Thyroid gland (tissue), 4 donors: ENCODE measurements at regions not wholly inside any gene's neighbourhood (a gene's known extent, or its start where the extent isn't known, plus 50 kb on each side); places are given as distances from the start of the nearest gene placed in this dataset.
"Not testable (repeated sequence)": the region's sequence is repeated elsewhere in the genome, so short reads cannot be mapped to it uniquely, and the experiment has no call there.

Source experiments
- DNase-seq, 2 donors: peaks; one replicate each; pipeline ENCODE4 v3.0.0-alpha.2; 2019
- H3K27ac ChIP-seq, 3 donors: fragments of 200-600 bp; sonication (generic); 1 replicate in 2 of 3; 2 replicates in 1 of 3; pipeline ENCODE4 v1.5.1; 2016 to 2019; ENCODE audit warnings: mild to moderate bottlenecking in 1 of 3, moderate library complexity in 1 of 3
- H3K27me3 ChIP-seq: fragments of 200-600 bp; sonication (generic); one replicate; pipeline ENCODE4 v1.5.1; 2019
- H3K36me3 ChIP-seq, 2 donors: fragments of 200-600 bp; sonication (generic); one replicate each; pipeline ENCODE4 v1.5.1; 2016 to 2019
- H3K4me1 ChIP-seq, 2 donors: fragments of 200-600 bp; sonication (generic); one replicate each; pipeline ENCODE4 v1.5.1; 2017 to 2019
- H3K4me3 ChIP-seq, 3 donors: fragments of 200-600 bp; sonication (generic); replicated peaks in 1 of 3; 1 replicate in 2 of 3; 2 replicates in 1 of 3; pipeline ENCODE4 v1.5.1; 2016; ENCODE audit warnings: mild to moderate bottlenecking in 1 of 3
- H3K9me3 ChIP-seq: fragments of 200-600 bp; sonication (generic); one replicate; pipeline ENCODE4 v1.5.1; 2017
- CTCF ChIP-seq, 6 experiments: fragments of 200-600 bp in 3 of 6; fragments of 450-650 bp in 3 of 6; sonication (generic) in 3 of 6; IDR thresholded peaks; one replicate each; pipeline ENCODE4 v1.5.1; 2016 to 2019; ENCODE audit warnings: antibody characterized with exemption in 6 of 6, mild to moderate bottlenecking in 2 of 6, inconsistent platforms in 1 of 6, moderate library complexity in 1 of 6
- POLR2A ChIP-seq, 2 donors: fragments of 450-650 bp; IDR thresholded peaks; one replicate each; pipeline ENCODE4 v1.6.1; 2017; ENCODE audit warnings: antibody characterized with exemption in 2 of 2, mild to moderate bottlenecking in 2 of 2, moderate library complexity in 1 of 2
- WGBS, 2 donors: methylation state at CpG; one replicate each; pipeline ENCODE4 v1.1.5; 2017; 5-methylcytosine and 5-hydroxymethylcytosine counted together
- intact Hi-C: fragments of 100-400 bp; cut with DNase I; formaldehyde crosslinking; loops from one replicate; pipeline ENCODE4 v1.15.1; 2023

- no peak for DNase-seq
- Histone ChIP-seq H3K27me3 (peaks cover 4% of the 10 kb centered on the region), H3K4me1 (peaks cover 16 to 26% of the 10 kb centered on the region in 2 donors), H3K4me3 (no peak overlapping the region), H3K9me3 (no peaks in the 10 kb centered on the region), H3K36me3 (no peaks in the 10 kb centered on the region), H3K27ac (no peak overlapping the region)
- TF ChIP-seq CTCF (IDR thresholded peaks at IDR 0.05) (no peak), POLR2A (IDR thresholded peaks at IDR 0.05) (no peak)
- intact Hi-C loops = no loop called here
- whole genome bisulfite sequencing, 2 donors = 52 to 60% methylated on average over 1 of the region's 1 CpG
Measured at GRCh38 chr12:62194031-62194430, 66.2 kb upstream of the USP15 start.

- no peak for DNase-seq
- no peak for TF ChIP-seq CTCF (IDR thresholded peaks at IDR 0.05)
- TF ChIP-seq POLR2A (IDR thresholded peaks at IDR 0.05) = no peak
- Histone ChIP-seq H3K27ac (no peak overlapping the region), H3K9me3 (no peaks in the 10 kb centered on the region), H3K4me1 (peaks cover 16 to 26% of the 10 kb centered on the region in 2 donors), H3K27me3 (peaks cover 4% of the 10 kb centered on the region), H3K4me3 (no peak overlapping the region), H3K36me3 (no peaks in the 10 kb centered on the region)
- intact Hi-C loops = no loop called here
Measured at GRCh38 chr12:62194616-62195015, 65.6 kb upstream of the USP15 start.

- H3K9me3 ChIP-seq = no peaks in the 10 kb centered on the region
- intact Hi-C loops = no loop called here
- no peak for TF ChIP-seq POLR2A (IDR thresholded peaks at IDR 0.05)
- TF ChIP-seq CTCF (IDR thresholded peaks at IDR 0.05) = no peak
- H3K36me3 ChIP-seq = no peaks in the 10 kb centered on the region
- DNase-seq = no peak
- peak overlapping the region in 1 of 3 donors; percentile 13 for H3K27ac ChIP-seq
- H3K4me3 ChIP-seq = no peak overlapping the region
- H3K4me1 ChIP-seq = peaks cover 13 to 19% of the 10 kb centered on the region in 2 donors
- peaks cover under 1% of the 10 kb centered on the region for H3K27me3 ChIP-seq
Measured at GRCh38 chr12:62196146-62196545, 64.1 kb upstream of the USP15 start.

- intact Hi-C loops, H3K9me3 ChIP-seq, H3K4me1 ChIP-seq, H3K36me3 ChIP-seq, DNase-seq, H3K27me3 ChIP-seq, H3K27ac ChIP-seq, H3K4me3 ChIP-seq: not testable (repeated sequence)
- WGBS, 2 donors = 87 to 88% methylated on average over 3 of the region's 3 CpGs
Measured at GRCh38 chr12:62202861-62203260, 57.3 kb upstream of the USP15 start.

GRCh38 chr12:62205346-62205745, 54.9 kb upstream of the USP15 start:
- Histone ChIP-seq H3K36me3 (no peaks in the 10 kb centered on the region), H3K27me3 (no peaks in the 10 kb centered on the region), H3K4me1 (no peaks in the 10 kb centered on the region), H3K4me3 (no peak overlapping the region), H3K27ac (no peak overlapping the region), H3K9me3 (no peaks in the 10 kb centered on the region)
- DNase-seq = no peak
- WGBS, 2 donors = 88% methylated on average over 1 of the region's 1 CpG; no CpG with 5 or more reads in 1 of the 2 donors
- intact Hi-C loops = no loop called here
- TF ChIP-seq POLR2A (IDR thresholded peaks at IDR 0.05) = no peak
- no peak for TF ChIP-seq CTCF (IDR thresholded peaks at IDR 0.05)

GRCh38 chr12:62207248-62207647, 53.0 kb upstream of the USP15 start:
- H3K4me1 ChIP-seq = no peaks in the 10 kb centered on the region
- DNase-seq = no peak
- H3K9me3 ChIP-seq = no peaks in the 10 kb centered on the region
- TF ChIP-seq POLR2A (IDR thresholded peaks at IDR 0.05) (no peak), CTCF (IDR thresholded peaks at IDR 0.05) (no peak)
- 67 to 83% methylated on average over 1 of the region's 1 CpG for WGBS, 2 donors
- intact Hi-C loops = no loop called here
- no peak overlapping the region for H3K4me3 ChIP-seq
- H3K27ac ChIP-seq = no peak overlapping the region
- no peaks in the 10 kb centered on the region for H3K36me3 ChIP-seq
- no peaks in the 10 kb centered on the region for H3K27me3 ChIP-seq
